Sigmoid colon (tissue), 4 donors: ENCODE measurements at regions not wholly inside any gene's neighbourhood (a gene's known extent, or its start where the extent isn't known, plus 50 kb on each side); places are given as distances from the start of the nearest gene placed in this dataset.

Experiments
- CTCF ChIP-seq, 4 experiments: fragments of 450-650 bp in 3 of 4; fragments of 200-600 bp in 1 of 4; IDR thresholded peaks; one replicate each; pipeline ENCODE4 v1.5.1; 2016 to 2019; ENCODE audit warnings: antibody characterized with exemption in 4 of 4, mild to moderate bottlenecking in 3 of 4, moderate library complexity in 2 of 4
- EP300 ChIP-seq, 4 donors: sonication (generic); formaldehyde crosslinking; IDR thresholded peaks; one replicate each; pipeline ENCODE4 v1.6.1; 2017; ENCODE audit warnings: antibody characterized with exemption in 4 of 4
- POLR2A ChIP-seq, 2 donors: fragments of 450-650 bp; IDR thresholded peaks; one replicate each; pipeline ENCODE4 v1.6.1; 2016; ENCODE audit warnings: antibody characterized with exemption in 2 of 2, mild to moderate bottlenecking in 2 of 2, moderate library complexity in 2 of 2

GRCh38 chr5:174300941-174301761 is 255.6 kb downstream of the NSG2 start:
- TF ChIP-seq POLR2A (IDR thresholded peaks at IDR 0.05): no peak
- no peak for TF ChIP-seq CTCF (IDR thresholded peaks at IDR 0.05)
- no peak for TF ChIP-seq EP300 (IDR thresholded peaks at IDR 0.05)
